NCI-H1048 (cell line): ENCODE measurements at regions not wholly inside any gene's neighbourhood (a gene's known extent, or its start where the extent isn't known, plus 50 kb on each side); places are given as distances from the start of the nearest gene placed in this dataset.

Experiments
- DNase-seq: peaks from one replicate; lab custom pipeline; 2025; lab: John Stamatoyannopoulos, UW

DNA sequence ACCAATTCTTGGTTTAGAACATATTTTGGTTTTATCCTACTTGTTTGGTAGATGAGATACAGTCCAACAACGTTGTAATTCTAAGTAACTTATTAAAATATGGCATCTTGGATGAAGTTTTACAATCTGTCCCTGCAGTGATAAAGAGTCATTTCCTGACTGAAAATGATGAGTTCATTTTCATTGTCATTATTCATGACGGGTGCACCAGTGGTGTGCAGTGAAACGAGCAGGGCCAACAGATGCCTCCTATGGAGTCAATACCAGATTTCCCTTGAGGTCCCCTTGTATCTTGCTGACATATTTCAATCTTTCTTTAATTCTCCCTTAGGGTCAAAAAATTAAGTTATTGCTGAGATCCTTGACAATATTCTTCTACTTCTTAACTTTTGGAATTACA lies 438.5 kb downstream of the LRIG3 start:
- no peak for DNase-seq

DNA sequence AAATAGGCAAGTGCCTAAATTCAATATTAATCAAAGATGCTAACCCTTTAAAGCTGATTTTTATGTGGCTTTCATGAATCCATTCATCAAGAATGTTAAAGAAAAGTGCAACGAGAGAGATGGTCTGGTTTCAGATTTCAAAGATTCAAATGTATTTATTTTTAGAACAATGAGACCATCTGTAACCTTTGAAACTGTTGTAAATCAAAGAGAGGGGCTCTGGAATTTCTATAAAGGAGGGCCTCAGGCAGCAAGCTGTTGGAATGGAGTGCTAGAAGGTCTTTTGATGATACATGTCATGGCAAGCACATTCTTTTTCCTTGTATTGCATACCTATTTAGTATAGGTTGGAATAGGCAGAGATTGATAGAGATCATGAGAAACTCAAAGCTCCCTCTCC lies 433.0 kb downstream of the LRIG3 start:
- DNase-seq = no peak

DNA sequence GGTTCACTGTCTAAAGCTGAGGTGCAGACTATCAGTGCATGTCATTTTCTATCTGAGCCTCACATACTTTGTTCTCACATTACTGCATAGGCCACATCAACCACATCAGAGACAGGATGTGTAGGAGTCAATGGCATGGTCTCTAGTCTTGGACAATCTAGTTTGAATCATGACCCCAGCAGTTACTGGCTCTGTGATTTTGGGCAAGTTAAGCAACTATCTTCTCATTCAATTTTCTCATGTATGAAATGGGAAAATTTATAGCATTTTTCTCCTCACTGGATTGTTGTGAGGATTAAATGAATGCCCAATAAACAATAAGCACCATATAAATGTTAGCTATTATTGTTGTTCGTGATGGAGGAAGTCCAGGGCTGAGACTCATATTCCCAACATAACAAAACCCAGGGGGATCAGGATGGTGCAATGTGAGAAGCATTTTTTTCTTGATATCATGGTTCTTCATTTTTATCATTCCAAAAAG lies 432.6 kb downstream of the LRIG3 start:
- no peak for DNase-seq

DNA sequence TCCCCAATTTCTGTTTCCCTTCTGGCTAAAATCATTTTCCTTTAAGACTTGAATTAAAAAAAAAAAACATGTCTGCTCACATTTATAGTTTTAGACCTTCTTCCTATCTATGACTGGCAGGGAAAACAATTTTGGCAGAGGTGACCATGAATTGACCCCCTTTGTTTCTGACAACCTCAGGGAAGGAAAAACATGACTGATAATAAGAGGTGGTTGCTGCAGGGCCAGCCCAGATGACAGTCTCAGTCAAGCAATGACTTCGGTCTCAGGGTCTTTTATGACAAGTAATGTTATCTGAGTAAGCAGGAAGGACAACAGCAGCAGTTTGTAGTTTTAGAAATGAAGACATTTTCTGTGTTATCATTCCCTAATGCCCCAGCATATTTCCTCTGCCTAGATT lies 430.9 kb downstream of the LRIG3 start:
- no peak for DNase-seq

DNA sequence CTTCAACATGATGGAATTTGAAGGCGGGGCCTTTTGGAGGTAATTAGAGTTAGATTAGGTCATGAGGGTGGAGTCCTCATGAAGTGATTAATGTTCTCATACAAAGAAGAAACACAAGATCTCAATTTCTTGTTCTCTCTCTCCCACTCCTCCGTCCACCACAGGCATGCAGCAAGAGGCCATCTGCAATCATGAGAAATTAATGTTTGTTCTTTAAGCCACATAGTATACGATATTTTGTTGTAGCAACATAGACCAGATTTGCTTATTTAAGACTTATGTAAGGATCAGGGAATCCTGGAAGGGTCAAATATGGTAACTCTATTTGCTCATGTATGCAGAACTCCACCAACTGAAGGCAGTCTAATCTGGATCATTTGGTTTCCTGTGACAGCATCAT lies 429.0 kb downstream of the LRIG3 start:
- no peak for DNase-seq

DNA sequence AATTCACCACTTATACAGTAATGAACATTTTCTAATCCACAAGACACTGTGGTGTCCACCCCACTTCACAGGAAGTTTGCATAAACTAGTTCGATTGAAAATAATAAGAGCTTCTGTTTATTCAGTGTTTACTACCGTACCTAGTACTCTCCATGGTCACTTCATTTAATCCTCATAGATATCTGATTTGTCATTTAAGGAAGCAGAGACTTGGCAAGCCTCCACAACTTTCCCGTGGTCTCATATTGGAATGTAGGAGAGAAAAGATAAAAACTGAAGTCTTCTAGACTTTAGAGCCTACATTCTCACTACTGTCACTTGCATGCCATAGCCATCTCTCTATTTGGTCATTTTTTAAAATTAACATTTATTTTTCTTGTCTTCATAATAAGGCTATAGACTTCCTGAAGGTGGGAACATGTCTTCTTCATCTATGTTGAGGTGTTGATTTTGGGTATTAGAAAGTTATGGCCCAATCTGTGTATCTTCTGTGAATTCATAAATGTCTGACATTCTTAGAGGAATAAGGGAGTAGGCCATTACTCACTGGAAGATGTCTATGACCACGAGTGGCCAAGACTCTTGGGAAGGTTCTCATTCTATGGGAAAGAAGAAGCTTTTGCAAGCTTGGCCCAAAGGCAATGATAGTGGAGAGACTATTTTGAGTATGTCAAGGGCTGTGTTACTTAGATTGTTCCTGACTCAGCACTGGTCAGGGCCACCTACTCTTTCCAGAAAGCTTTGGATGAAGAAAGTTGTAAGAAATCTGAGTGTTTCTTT lies 423.7 kb downstream of the LRIG3 start:
- no peak for DNase-seq

DNA sequence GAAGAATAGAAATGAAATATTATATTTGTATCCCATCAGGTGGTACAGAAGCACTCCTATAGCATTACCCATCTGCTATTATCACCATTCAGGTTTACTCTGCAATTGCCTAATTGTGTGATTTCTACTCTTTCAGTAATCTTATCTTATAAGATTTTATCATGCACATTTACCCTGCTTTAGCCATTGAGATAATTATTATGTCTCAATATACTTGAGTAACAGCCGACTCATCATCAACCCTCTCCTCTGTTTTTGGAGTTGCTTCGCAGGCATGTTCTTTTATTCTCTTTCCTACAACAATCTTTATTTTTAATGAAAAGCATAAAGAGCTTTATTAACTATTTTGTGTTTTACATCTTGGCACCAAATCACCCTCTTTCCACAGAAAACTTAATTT lies 419.9 kb downstream of the LRIG3 start:
- no peak for DNase-seq

DNA sequence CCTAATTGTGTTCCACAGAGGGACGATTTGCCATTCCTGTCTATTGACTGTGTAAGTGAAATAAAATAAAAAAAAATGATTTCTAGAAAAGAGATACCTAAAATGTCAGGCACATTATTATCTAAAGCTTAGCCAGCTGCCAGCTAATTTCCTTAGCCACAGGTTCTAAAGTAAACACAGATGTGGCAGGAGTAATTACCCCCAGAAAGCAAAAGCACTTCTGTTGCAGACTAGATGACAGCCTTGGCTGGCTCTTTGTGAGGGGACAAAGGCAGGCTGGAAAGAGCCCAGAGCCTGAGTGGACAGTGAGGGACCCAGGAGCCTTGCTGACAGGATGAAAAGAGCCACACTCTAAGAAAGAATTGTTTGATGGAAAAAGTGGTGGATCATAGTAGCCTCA lies 418.1 kb downstream of the LRIG3 start:
- DNase-seq = peak; percentile 55

DNA sequence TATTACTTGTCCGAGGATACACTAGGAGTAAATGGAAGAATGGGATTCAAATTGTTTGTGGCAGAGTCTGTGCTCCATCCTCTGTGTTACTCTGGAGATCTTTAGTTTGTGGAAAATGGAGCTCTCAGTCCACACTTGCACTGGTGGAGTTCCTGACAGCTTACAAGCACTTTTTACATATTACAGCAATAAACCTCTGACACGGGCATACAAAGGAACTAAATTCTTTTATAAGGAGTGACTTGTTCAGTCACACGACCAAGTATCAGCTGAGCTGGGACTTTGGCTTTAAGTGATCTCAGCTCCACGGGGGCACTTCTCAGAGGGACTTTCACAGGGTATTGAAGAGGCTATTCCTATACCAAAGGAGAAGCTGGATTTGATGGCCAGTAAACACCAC lies 417.5 kb downstream of the LRIG3 start:
- no peak for DNase-seq

DNA sequence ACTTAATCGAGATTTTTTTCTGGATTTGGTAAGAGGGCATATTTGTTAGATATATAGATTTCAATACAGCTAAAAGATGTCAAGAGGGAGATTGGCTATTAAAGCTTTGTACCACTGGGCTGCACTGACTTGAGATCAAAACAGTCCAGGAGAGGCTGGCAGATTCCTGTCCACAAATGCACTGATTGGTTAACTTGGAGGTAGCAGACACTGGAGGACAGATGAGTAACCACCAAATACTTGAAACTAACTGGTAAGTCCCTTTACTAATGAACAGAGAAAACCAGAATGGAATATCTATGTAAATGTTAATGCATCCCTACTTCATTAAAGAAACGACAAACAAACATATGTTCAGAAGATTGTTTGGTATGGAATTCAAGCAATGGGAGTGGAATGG lies 416.6 kb downstream of the LRIG3 start:
- DNase-seq = no peak

DNA sequence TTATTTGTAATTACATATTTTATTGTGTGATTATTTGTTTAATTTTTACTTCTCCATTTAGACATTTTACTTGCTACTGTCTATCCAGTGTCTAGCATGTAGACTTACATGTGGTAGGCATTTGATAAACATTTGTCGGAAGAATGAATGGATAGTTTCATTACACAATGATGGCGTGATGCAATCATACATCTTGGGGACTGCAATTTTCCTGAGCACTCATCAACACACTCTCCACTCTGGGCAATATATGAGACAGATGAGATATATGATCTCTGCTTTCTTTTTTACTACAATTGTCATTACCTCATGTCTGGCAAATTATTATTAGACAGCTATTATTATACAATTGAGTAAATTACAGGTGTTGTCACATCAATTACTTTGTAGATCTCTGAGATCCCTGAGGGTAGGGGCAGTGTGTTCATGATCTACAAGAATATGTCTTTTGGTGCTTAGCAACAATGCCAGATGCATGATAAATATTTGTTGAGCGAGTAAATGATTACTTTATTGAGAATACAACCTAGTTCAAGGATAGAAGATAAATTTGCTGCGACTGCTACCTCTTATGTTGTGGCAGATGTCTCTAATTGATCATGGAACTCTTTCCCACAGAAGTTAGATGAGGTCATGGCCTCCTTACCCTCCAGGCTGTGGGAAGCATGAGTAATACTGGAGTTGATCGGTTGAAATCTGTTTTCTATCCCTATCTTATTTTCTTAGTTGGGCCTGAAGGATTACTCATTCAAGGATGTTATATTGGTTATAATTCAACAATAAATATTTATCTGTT lies 416.0 kb downstream of the LRIG3 start:
- DNase-seq = no peak

DNA sequence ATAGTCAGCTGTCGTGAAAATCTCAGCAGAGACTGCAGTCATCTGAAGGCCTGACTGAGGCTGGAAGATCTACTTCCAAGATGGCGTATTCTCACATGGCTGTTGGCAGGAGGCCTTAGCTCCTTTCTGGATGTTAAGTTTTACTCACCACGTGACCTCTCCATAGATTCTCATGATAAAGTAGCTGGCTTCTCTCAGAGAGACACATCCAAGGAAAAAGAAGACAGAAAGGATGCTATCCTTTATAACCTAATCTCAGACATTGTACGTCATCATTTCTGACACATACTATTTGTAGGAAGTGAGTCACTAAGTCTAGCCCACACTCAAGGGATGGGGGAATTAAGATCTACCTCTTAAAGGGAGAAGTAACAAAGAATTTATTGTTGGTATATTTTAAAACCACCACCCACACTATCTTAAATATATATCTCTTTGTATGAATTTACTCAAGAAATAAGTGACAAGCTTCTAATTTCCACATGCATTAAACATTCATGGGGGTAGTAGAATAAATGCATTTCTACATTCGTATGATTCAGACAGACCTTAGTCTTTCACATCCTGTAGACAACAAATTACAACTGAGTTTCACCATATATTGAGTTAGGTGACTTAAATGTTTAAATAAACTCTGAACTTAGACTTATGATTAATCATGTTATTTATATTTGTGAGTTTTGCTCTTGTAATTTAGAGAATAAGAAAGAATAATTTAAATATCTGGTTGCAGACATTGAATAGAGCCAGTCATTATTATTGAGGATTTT lies 411.0 kb downstream of the LRIG3 start:
- DNase-seq = no peak

DNA sequence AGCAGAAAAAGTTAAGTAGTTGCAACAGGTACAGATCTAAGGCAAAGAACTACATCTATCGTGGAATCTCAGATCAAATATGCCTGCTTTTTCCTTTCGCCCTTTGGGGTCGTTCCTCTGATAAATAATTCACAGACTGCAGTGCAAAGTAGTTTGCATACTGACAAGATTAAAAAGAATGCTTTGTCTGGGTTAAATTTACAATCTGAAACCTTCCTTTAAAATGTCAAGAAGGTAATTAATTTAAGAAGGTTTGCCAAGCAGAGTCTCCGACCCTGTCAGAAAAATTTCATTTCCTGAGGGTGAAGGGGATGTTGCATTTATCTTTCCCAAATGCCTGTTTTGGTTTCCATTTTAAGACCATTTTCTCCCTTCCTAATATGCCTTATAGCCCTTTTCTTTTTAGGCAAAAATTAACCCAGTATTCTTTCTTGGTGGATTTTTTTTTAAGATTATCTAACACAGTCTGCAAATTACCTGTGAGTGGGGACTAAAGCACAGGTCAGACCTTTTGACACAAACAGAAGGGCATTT lies 406.9 kb downstream of the LRIG3 start:
- no peak for DNase-seq

DNA sequence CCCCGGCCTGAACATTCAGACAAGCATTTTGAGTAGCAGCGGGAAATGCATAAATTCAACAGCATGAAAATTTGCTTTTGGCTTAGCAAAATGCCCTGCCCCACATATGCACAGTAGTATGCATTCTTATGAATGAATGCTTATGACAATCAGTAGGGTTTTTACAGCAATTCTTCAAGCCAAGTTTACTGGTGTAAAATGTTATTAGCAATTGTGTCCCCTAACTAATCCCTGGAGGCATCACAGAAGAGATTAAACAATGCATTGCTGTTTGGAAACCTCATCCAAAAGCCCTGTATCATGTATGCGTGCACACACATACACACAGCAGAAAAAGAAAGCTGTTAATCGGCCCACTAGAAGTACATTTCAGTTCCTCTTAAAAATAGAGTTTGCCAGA lies 406.5 kb downstream of the LRIG3 start:
- DNase-seq = no peak

DNA sequence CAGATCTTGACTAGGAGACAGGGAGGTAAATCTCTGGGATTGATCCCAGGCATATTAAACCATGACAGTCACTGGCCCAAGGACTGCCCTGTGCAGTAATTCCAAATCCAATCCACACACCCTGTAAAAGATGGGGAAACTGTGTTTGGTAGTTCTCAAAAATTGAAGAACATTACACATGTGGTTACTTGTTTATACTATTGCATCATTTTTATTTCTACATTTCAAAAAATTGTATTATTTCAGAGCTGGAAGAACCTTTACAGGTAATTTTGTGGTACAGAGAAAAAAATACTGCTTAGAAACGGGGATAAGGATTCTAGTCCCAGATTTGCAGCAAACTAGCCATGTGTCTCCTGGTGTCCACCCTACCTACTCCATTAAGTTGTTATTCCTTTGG lies 400.5 kb downstream of the LRIG3 start:
- no peak for DNase-seq

DNA sequence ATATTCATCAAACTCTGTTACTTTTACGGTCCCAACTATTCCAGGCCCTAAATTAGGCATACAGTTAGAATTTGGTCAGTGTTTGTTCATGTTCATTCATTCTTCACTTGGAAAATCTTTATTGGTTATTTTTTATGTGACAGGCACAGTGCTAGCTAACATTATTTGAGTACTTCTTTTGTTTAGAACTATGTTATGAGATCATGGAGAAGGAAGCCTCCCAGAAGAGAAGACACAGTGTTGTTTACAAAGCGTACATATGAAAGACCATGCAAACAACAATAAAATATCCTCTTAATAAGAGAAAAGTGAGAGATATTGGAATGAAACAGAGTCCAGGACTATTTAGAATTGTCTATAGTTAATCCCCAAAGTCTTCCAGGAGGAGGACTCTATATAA lies 399.2 kb downstream of the LRIG3 start:
- DNase-seq = no peak

DNA sequence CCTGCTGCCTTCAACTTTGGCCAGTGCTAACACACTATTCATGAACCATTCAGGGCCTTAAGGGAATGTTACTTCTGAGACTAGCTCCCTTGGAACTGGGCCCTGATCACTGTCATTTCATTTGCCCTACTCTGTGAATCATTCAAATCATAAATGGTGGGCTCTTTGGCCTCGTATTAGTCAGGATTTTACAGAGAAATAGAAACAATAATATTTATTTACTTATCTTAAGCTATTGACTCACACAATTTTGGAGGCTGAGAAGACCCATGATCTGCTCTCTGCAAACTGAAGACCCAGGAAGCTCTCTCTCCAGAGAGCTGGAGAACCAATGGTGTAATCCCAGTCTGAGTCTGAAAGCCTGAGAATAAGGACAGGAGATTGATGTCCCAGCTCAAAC lies 398.5 kb downstream of the LRIG3 start:
- DNase-seq = no peak

DNA sequence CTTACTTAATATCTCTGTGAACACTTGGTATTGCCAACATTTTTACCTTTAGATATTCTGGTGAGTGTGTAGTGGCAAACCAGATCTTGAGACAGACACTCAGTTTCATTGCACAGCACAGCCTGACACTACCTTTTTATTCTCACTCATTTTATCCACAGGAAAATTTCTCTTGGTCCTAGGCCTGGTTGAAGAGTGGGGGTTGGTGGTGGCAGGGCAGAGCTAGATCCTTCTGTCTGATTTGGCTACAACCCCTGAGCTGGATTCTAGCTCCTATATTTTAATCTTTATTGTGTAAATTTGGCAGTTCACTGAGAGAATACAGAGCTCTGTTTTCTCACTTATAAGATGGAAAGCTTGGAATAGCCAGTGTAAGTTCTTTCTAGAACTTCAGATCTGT lies 396.9 kb downstream of the LRIG3 start:
- DNase-seq = no peak

DNA sequence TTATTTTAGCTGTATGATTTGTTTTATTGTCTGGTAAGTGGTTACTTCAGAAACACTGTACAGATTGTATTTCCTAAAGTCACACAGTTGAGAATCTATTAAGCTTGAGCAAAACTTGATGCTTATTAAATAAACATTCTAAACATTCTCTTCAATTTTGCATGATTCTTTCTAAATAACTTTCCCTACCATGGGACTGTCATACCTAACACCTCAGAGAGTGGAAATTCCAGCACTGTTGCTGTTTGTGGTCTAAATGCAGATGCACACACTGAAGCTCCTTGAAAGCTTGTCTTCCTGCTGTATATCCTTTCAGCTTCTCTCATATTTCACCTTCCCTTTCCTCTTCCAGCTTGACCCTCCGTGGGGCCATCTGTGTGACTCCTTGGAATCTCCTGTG lies 392.0 kb downstream of the LRIG3 start:
- DNase-seq = no peak

DNA sequence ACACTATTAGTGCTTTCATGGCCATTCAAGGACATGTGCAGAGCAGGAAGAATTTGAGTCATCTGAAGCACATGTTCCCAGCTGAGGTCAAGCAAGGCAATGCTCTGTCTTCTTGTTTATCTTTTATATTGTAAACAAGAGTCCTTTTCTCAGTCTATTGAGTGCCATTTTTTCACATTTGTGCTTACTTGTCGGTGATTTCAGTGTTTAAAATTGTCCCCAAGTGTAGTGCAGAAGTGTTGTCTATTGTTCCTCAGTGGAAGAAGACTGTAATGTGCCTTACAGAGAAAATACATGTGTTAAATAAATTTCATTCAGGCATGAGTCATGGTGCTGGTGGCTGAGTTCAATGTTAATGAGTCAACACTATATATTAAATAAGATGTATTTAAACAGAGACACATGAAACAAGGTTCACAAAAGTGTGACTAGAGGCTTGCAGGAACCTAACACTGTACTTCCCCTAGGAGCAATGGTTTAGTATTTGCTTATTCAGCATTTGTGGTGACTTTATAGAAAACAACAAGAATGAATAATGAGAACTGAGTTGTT lies 391.1 kb downstream of the LRIG3 start:
- no peak for DNase-seq

DNA sequence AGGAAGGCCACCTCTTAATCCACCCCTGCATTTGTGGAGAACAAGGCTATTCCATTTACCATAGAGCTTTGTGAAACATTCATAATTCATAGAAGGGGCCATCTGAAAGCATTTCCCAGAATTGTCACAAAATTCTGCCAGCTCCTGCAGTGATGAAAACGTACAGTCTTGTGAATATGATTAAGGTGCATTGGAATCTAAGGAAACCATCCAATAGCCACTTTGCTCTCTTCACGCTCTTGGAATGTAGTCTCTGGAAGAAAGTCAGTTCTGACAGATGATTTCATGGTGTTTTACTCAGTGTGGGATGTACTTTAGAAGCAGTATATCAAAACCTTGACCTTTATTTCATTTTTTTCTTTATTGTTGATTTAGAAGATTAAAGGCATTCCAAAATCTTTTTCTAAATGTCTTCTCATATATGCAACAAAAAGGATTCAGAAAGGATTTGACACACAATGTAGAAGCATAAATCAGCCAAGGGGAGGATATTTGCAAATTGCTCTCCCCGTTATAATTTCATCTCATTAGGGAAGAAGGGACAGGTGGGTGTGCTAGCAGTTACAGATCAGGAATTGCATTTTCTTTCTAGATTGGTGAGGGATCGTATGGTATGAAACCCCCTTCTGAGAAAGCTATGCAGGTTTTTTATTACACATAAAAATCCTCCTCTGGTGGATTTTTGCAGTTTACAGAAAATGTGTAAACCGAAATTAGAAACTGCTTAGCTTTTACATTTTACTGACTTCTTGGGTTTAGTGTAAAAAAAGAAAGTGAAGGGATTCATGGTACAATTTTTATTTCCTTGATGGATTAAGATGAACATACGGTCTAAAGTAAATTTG lies 390.2 kb downstream of the LRIG3 start:
- no peak for DNase-seq
